GM13976 (cell line): ENCODE measurements at regions not wholly inside any gene's neighbourhood (a gene's known extent, or its start where the extent isn't known, plus 50 kb on each side); places are given as distances from the start of the nearest gene placed in this dataset.

Experiments
- DNase-seq: peaks from one replicate; pipeline ENCODE4 v3.0.0; 2012; ENCODE audit warnings: low spot score
- CTCF ChIP-seq: IDR thresholded peaks from 2 replicates; pipeline ENCODE4 v1.5.1; 2012; ENCODE audit warnings: borderline replicate concordance, mild to moderate bottlenecking; ENCODE audit not compliant: insufficient read depth; ENCODE audit errors: extremely low read depth, missing control alignments, control extremely low read depth
- in situ Hi-C: fragments of 300-500 bp; cut with MboI; formaldehyde crosslinking; loops from one replicate; pipeline ENCODE4 v1.12.0; 2022; ENCODE audit warnings: low sequenced_read_pairs, mixed read lengths, inconsistent platforms; ENCODE audit not compliant: unreplicated experiment

- in situ Hi-C loops = no loop called here
- no peak for DNase-seq
- no peak for TF ChIP-seq CTCF
Observed at GRCh38 chr11:10388574-10388973, 66.5 kb upstream of the AMPD3 start.

GRCh38 chr11:10390375-10390774, 64.7 kb upstream of the AMPD3 start:
- in situ Hi-C loops = no loop called here
- no peak for DNase-seq
- no peak for TF ChIP-seq CTCF

- in situ Hi-C loops = no loop called here
- DNase-seq = no peak
- TF ChIP-seq CTCF = no peak
Observed at GRCh38 chr11:10392095-10393079, 62.7 kb upstream of the AMPD3 start.

GRCh38 chr11:10394229-10395101, 60.6 kb upstream of the AMPD3 start:
- no peak for DNase-seq
- in situ Hi-C loops = no loop called here
- TF ChIP-seq CTCF = no peak

- no peak for TF ChIP-seq CTCF
- in situ Hi-C loops = no loop called here
- DNase-seq = no peak
Observed at GRCh38 chr11:10395166-10395897, 59.7 kb upstream of the AMPD3 start.

GRCh38 chr11:10396771-10397170, 58.3 kb upstream of the AMPD3 start:
- TF ChIP-seq CTCF = no peak
- in situ Hi-C loops = no loop called here
- DNase-seq = no peak
